ENCODE measurements at regions not wholly inside any gene's neighbourhood (a gene's known extent, or its start where the extent isn't known, plus 50 kb on each side); places are given as distances from the start of the nearest gene placed in this dataset.

DNA sequence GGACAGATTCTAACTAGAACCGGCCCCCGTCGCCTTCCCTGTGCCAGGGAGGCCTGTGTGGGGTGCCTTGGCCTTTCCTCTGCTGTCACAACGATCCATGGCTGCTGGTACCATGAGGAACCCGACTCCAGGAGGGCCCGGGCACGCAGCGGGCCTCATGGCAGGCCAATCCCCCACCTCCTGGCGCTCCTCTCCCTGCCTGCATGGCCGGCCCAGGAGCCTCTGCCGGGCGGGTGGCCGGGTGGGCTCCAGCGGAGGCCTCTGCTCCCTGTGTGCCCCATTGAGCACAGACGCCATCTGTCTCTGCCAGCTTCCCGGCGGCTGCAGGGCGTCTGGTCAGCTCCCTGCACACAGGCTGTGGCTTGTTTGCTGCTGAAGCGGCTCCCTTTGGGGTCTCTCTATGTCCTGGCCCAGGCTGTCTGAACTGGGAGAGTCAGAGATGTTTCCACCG is 86.5 kb downstream of the MYEOV start:
- no peak for DNase-seq

DNA sequence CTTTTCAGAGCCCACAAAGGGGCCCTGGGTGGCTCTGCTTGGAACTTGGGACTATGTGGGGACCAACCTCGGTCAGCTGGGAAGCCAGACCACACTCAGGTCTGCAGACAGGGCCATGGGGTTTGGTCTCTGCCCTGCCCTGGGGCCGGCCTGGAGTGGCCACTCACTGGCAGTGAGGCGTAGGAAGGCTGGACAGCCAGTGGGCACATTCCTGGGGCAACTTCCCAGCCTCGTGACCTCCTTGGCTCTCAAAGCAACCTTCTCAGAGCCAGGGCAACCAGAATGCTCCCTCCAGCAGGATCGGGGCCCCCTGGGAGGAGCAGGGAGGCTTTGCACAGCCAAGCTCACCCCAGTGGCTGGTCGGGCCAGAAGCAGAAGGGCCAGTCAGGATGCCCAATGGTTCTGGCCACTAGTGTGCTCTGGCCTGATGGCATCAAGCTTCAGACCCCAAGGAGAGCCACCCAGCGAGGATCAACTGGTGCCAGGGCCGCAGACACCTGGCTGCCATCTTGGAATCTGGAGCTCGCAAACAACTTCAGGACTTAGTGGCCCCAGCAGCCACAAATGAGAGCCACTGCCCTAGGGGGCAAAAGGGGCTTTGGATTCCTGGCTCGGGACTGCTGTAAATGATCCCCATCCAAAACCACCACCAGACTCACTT is 87.1 kb downstream of the MYEOV start:
- DNase-seq, result no peak

- DNase-seq, result no peak
Observed at GRCh38 chr11:69381681-69382130, 87.8 kb downstream of the MYEOV start.

- DNase-seq, result no peak
Observed at GRCh38 chr11:69382131-69383128, 88.5 kb downstream of the MYEOV start.

DNA sequence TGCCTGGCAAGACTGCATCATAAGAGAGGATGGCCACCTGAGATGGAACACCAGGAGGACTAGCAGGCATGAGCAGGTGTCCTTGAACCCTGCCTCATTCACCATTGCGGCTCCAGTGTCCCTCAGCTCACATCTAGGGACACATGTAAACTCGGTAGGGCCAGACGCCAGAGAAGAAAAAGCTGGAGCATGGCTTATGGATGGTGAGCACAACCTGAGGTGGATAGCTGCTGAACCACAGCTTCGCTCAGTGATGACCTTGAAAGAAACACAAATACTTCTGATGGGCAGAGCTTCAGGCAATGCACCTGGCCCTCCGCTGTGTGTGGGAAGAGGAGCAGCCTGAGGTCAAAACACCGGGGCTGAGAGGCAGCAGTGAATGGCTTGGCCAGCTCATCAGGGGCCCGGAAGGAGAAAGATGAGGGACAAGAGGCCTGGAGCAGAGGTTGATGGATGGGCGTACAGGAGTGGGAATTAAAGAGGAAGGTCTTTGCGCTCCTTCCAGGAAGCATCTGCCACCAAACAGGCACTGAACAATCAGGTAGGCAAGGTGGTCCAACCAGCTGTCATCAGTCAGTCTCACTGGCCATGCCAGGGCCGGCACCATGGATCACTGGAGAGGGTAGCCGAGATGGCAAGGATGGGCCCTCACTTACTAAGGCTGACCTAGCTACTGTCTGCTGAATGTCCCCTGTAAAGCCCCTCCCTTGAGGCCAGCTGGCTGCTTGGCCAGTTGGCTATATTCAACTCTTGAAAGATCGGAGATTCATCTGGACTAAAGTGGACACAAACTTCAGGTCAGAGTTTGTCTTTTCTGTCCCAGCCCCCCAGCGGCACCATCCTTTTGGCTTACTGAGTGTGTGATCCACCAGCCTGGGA is 89.7 kb downstream of the MYEOV start:
- DNase-seq, result no peak

- DNase-seq, result no peak
Observed at GRCh38 chr11:69384251-69385143, 90.5 kb downstream of the MYEOV start.

DNA sequence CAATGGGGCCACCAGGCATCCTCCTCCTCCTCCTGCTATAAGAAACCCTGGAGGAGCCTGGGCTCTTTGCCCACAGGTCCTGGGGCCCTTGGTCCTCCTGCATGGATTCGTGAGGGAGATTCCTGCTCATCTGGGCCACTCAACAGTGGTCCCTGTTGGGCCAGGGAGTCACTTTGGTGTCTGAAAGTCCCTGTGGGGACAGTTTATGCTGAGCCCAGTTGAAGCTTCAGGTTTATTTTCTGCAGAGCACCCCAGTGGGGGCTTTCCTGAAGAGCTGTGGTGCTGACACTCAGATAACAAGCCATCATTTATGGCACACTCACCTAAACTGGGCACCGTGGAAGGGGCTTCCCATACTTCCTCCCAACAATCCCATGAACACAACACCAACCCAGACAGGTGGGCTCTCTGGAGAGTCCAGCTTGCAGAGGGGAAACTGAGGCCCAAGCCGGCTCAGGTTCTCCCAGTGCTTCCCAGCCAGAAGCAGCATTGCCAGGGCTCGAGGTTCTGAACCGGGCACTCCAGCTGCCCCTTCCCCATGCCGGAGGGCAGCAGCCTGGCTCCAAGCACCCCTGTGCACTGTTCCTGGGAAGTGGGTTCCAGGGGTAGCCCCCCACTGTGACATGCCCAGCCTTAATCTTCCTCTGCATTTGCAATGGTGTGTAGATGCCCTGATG is 91.3 kb downstream of the MYEOV start:
- no peak for DNase-seq

DNA sequence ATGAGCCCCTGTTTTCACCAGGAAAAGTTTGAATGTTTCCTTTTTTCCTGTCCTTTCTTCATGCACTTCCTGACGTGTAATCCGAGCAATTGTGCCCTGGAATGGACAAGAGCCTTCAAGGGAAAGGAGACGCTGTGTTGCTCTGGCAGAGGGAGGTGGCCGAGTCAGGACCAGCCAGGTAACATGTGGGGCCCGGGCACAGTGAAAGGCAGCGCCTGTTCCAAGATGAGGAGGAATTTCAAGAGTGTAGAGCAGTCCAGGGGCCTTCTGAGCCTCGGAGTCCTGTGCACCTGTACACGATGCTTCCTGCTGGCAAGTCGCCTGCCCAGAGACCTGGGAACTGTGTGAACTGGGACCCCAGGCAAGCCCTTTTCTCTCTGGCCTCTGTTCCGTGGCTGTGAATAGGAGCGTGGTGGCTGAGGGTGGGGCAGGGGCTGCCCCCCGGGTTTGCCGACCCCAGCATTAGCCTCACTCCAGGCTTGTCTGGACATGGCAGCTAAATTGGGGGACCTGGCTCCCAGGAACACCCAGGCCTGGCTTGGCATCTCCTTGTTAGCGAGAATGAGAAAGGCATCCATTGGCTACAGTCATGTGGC is 92.0 kb downstream of the MYEOV start:
- no peak for DNase-seq

- no peak for DNase-seq
Observed at GRCh38 chr11:69386594-69387408, 92.8 kb downstream of the MYEOV start.

DNA sequence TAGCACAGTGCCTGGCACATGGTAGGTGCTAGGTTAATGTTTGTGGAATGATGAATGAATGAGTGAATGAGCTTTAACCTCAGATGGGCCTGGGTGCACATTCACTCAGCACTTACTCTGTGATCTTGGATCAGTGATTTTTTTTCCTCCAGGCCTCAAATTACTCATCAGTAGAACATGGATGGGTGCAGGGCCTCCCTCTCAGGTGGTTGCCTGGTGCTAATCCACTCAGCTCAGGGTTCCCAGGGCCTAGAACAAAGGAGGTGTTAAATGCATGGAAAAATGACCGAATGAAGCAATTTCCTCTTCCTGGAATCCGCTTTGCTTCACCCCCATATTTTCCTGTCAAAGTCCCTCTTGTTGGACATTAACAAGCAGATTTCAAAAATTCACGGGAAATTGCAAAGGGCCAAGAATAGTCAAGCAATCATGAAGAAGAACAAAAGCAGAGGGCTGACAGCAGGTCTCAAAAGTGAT is 93.5 kb downstream of the MYEOV start:
- DNase-seq, result no peak

- no peak for DNase-seq
Observed at GRCh38 chr11:69388210-69388609, 93.3 kb upstream of the LINC01488 start.

- no peak for DNase-seq
Observed at GRCh38 chr11:69388661-69389060, 92.8 kb upstream of the LINC01488 start.

- no peak for DNase-seq
Observed at GRCh38 chr11:69390561-69390960, 90.9 kb upstream of the LINC01488 start.

GRCh38 chr11:69391192-69392103 is 90.0 kb upstream of the LINC01488 start:
- DNase-seq, result no peak

- DNase-seq, result no peak
Observed at GRCh38 chr11:69392104-69392653, 89.3 kb upstream of the LINC01488 start.

DNA sequence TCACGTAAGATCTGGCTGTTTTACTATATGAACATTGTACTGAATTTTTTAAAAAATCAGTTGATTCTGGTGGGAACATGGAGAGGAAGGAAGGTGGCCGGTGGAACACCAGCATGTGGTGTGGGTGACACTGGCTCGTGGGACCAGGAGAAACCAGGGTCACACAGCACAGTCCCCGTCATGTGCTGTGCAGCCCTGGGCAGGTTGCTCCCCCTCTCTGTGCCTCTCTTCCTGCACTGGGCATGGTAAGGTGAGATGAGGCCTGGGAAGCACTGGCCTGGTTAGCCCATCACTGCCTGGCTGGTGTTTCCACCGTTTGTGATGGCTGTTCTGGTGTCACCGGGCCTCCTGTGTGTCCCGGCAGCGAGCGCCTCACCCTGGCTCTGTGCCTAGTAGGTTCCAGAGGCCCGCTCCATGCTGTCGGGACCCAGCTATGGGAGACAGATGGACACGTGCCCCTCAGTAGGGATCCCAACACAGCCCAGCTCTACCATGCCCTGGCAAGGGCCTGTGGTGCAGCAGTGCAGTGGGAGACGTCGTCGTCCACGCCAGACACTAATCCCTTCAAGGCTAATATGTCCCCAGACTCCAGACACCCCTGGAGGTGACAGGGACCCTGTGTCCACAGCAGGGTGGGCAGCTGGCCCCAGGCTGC is 88.2 kb upstream of the LINC01488 start:
- DNase-seq, result no peak

DNA sequence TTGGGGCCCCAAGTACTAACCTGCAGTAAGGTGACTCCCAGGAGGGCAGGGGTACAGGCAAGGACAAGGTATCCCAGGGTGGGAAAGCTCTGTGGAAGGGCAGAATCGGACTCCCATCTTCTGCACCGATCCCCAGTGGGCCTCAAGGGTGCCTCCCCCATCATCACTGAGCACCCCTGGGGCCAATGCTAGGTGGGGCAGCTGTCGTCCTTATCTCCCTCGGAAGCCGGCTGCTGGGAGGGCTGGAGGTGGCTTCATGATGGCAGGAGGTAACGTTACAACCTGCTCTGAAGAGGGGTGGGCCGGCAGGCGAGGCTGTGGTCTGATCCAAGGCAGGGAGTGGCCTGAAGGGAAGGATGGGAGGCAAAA is 87.6 kb upstream of the LINC01488 start:
- DNase-seq, result no peak
